ENCODE measurements at regions not wholly inside any gene's neighbourhood (a gene's known extent, or its start where the extent isn't known, plus 50 kb on each side); places are given as distances from the start of the nearest gene placed in this dataset.

GRCh38 chr7:135843214-135843613 is 94.6 kb upstream of the FAM180A start:
- no peak for DNase-seq
- H3K4me1 ChIP-seq (ENCODE audit: control insufficient read depth in 2 of 3, insufficient read depth in 2 of 3, low read depth in 1 of 3, low read length in 3 of 3) = no peaks in the 10 kb centered on the region

GRCh38 chr7:135842446-135843179 is 94.0 kb upstream of the FAM180A start:
- no peak for TF ChIP-seq CTCF (IDR thresholded peaks at IDR 0.05; ENCODE audit: borderline replicate concordance, extremely low read depth, insufficient read depth)
- no peak for DNase-seq
- H3K9ac ChIP-seq (ENCODE audit: low read length in 3 of 3) = no peak overlapping the region
- H3K4me1 ChIP-seq (ENCODE audit: control insufficient read depth in 2 of 3, insufficient read depth in 2 of 3, low read depth in 1 of 3, low read length in 3 of 3) = no peaks in the 10 kb centered on the region
- no peak for FAIRE-seq
- no peak overlapping the region for H3K27ac ChIP-seq (ENCODE audit: low read depth in 2 of 2, low read length in 2 of 2)
- H3K4me3 ChIP-seq (ENCODE audit: low read length in 3 of 3) = no peak overlapping the region
- H3K27me3 ChIP-seq (ENCODE audit: control insufficient read depth, insufficient read depth, low read length) = no peaks in the 10 kb centered on the region
- intact Hi-C loops (cut with DNase I) = no loop called here
- H3K36me3 ChIP-seq (ENCODE audit: control insufficient read depth in 2 of 3, insufficient read depth in 3 of 3, low read length in 3 of 3) = no peaks in the 10 kb centered on the region
- no peaks in the 10 kb centered on the region for H3K9me3 ChIP-seq (ENCODE audit: control insufficient read depth in 2 of 3, insufficient read depth in 1 of 3, low read length in 3 of 3)

More at GRCh38 chr7:135843214-135843613, 94.6 kb upstream of the FAM180A start:
- no peaks in the 10 kb centered on the region for H3K9me3 ChIP-seq (ENCODE audit: control insufficient read depth in 2 of 3, insufficient read depth in 1 of 3, low read length in 3 of 3)
- no peak overlapping the region for H3K4me3 ChIP-seq (ENCODE audit: low read length in 3 of 3)
- no peaks in the 10 kb centered on the region for H3K27me3 ChIP-seq (ENCODE audit: control insufficient read depth, insufficient read depth, low read length)
- intact Hi-C loops (cut with DNase I) = no loop called here
- TF ChIP-seq CTCF (IDR thresholded peaks at IDR 0.05; ENCODE audit: borderline replicate concordance, extremely low read depth, insufficient read depth) = no peak
- no peak overlapping the region for H3K27ac ChIP-seq (ENCODE audit: low read depth in 2 of 2, low read length in 2 of 2)
- no peak for FAIRE-seq
- H3K36me3 ChIP-seq (ENCODE audit: control insufficient read depth in 2 of 3, insufficient read depth in 3 of 3, low read length in 3 of 3) = no peaks in the 10 kb centered on the region
- H3K9ac ChIP-seq (ENCODE audit: low read length in 3 of 3) = no peak overlapping the region

GRCh38 chr7:135840591-135840990 is 92.0 kb upstream of the FAM180A start:
- H3K4me1 ChIP-seq (ENCODE audit: control insufficient read depth in 2 of 3, insufficient read depth in 2 of 3, low read depth in 1 of 3, low read length in 3 of 3) = no peaks in the 10 kb centered on the region
- H3K27ac ChIP-seq (ENCODE audit: low read depth in 2 of 2, low read length in 2 of 2) = no peak overlapping the region
- no peak for TF ChIP-seq CTCF (IDR thresholded peaks at IDR 0.05; ENCODE audit: borderline replicate concordance, extremely low read depth, insufficient read depth)
- H3K9ac ChIP-seq (ENCODE audit: low read length in 3 of 3) = no peak overlapping the region
- H3K9me3 ChIP-seq (ENCODE audit: control insufficient read depth in 2 of 3, insufficient read depth in 1 of 3, low read length in 3 of 3) = no peaks in the 10 kb centered on the region
- intact Hi-C loops (cut with DNase I) = no loop called here
- no peak overlapping the region for H3K4me3 ChIP-seq (ENCODE audit: low read length in 3 of 3)
- H3K27me3 ChIP-seq (ENCODE audit: control insufficient read depth, insufficient read depth, low read length) = no peaks in the 10 kb centered on the region
- no peaks in the 10 kb centered on the region for H3K36me3 ChIP-seq (ENCODE audit: control insufficient read depth in 2 of 3, insufficient read depth in 3 of 3, low read length in 3 of 3)
- DNase-seq (no peak), FAIRE-seq (no peak)

- H3K36me3 ChIP-seq (ENCODE audit: control insufficient read depth in 2 of 3, insufficient read depth in 3 of 3, low read length in 3 of 3) = no peaks in the 10 kb centered on the region
- H3K27me3 ChIP-seq (ENCODE audit: control insufficient read depth, insufficient read depth, low read length) = no peaks in the 10 kb centered on the region
- H3K9ac ChIP-seq (ENCODE audit: low read length in 3 of 3) = no peak overlapping the region
- DNase-seq (no peak), FAIRE-seq (no peak)
- H3K4me3 ChIP-seq (ENCODE audit: low read length in 3 of 3) = no peak overlapping the region
- no peaks in the 10 kb centered on the region for H3K9me3 ChIP-seq (ENCODE audit: control insufficient read depth in 2 of 3, insufficient read depth in 1 of 3, low read length in 3 of 3)
- no peak for TF ChIP-seq CTCF (IDR thresholded peaks at IDR 0.05; ENCODE audit: borderline replicate concordance, extremely low read depth, insufficient read depth)
- intact Hi-C loops (cut with DNase I) = no loop called here
- no peaks in the 10 kb centered on the region for H3K4me1 ChIP-seq (ENCODE audit: control insufficient read depth in 2 of 3, insufficient read depth in 2 of 3, low read depth in 1 of 3, low read length in 3 of 3)
- H3K27ac ChIP-seq (ENCODE audit: low read depth in 2 of 2, low read length in 2 of 2) = no peak overlapping the region
Observed at GRCh38 chr7:135837675-135838074, 89.1 kb upstream of the FAM180A start.

Data from kidney (tissue), 13 donors.